Activated naive CD4-positive, alpha-beta T cell treated with anti-CD3 and anti-CD28 coated beads, Interleukin-2, amount 50 U/mL, for 72 hours (primary cell): ENCODE measurements at regions not wholly inside any gene's neighbourhood (a gene's known extent, or its start where the extent isn't known, plus 50 kb on each side); places are given as distances from the start of the nearest gene placed in this dataset.

Experiments
- ATAC-seq, 2 donors: fragments of 150-1000 bp; cut with Tn5 transposase; 2 replicates each; pipeline ENCODE4 v1.10.0; 2021; ENCODE audit warnings: mild to moderate bottlenecking in 2 of 2, moderate library complexity in 2 of 2
- DNase-seq, 2 donors: peaks; one replicate each; pipeline ENCODE4 v3.0.0; 2021 to 2022; ENCODE audit warnings: low spot score in 2 of 2
- H3K27ac Mint-ChIP-seq, 2 donors: one replicate each; pipeline ENCODE4 v1.8.0; 2022; ENCODE audit warnings: mild to moderate bottlenecking in 2 of 2, mixed read lengths in 2 of 2
- H3K36me3 Mint-ChIP-seq, 2 donors: one replicate each; pipeline ENCODE4 v1.8.0; 2022; ENCODE audit warnings: mixed read lengths in 2 of 2
- H3K9me3 Mint-ChIP-seq, 2 donors: one replicate each; pipeline ENCODE4 v1.8.0; 2022; ENCODE audit warnings: mixed read lengths in 2 of 2

- ATAC-seq (no peak), DNase-seq (no peak)
- Mint-ChIP-seq H3K27ac (no peak overlapping the region), H3K9me3 (no peaks in the 10 kb centered on the region), H3K36me3 (no peaks in the 10 kb centered on the region)
These were observed 490.4 kb upstream of the SEMA3A start for GRCh38 chr7:84684836-84685480.

GRCh38 chr7:84682543-84682942 is 488.0 kb upstream of the SEMA3A start:
- H3K9me3 Mint-ChIP-seq: no peaks in the 10 kb centered on the region
- no peak overlapping the region for H3K27ac Mint-ChIP-seq
- ATAC-seq (no peak), DNase-seq (no peak)
- H3K36me3 Mint-ChIP-seq: no peaks in the 10 kb centered on the region

GRCh38 chr7:84678841-84679240 is 484.3 kb upstream of the SEMA3A start:
- Mint-ChIP-seq H3K27ac (no peak overlapping the region), H3K36me3 (no peaks in the 10 kb centered on the region), H3K9me3 (no peaks in the 10 kb centered on the region)
- DNase-seq (no peak), ATAC-seq (no peak)

- no peak overlapping the region for H3K27ac Mint-ChIP-seq
- H3K36me3 Mint-ChIP-seq: no peaks in the 10 kb centered on the region
These were observed 482.6 kb upstream of the SEMA3A start for GRCh38 chr7:84677117-84677732.

GRCh38 chr7:84675633-84676034 is 481.0 kb upstream of the SEMA3A start:
- DNase-seq: no peak
- Mint-ChIP-seq H3K36me3 (no peaks in the 10 kb centered on the region), H3K9me3 (no peaks in the 10 kb centered on the region), H3K27ac (no peak overlapping the region)
- ATAC-seq: peak in 1 of 2 donors; percentile 58

More at GRCh38 chr7:84677117-84677732, 482.6 kb upstream of the SEMA3A start:
- DNase-seq (no peak), ATAC-seq (no peak)
- no peaks in the 10 kb centered on the region for H3K9me3 Mint-ChIP-seq

GRCh38 chr7:84674236-84674913 is 479.8 kb upstream of the SEMA3A start:
- peak in 1 of 2 donors; percentile 37 for ATAC-seq
- Mint-ChIP-seq H3K36me3 (no peaks in the 10 kb centered on the region), H3K9me3 (no peaks in the 10 kb centered on the region), H3K27ac (peak overlapping the region in 1 of 2 donors; percentile 10)
- no peak for DNase-seq

- DNase-seq: no peak
- Mint-ChIP-seq H3K27ac (no peak overlapping the region), H3K9me3 (no peaks in the 10 kb centered on the region), H3K36me3 (no peaks in the 10 kb centered on the region)
- ATAC-seq: no peak
These were observed 474.7 kb upstream of the SEMA3A start for GRCh38 chr7:84669177-84669732.

- no peak overlapping the region for H3K27ac Mint-ChIP-seq
These were observed 473.5 kb upstream of the SEMA3A start for GRCh38 chr7:84668116-84668515.

GRCh38 chr7:84666651-84667050 is 472.1 kb upstream of the SEMA3A start:
- Mint-ChIP-seq H3K27ac (no peak overlapping the region), H3K9me3 (no peaks in the 10 kb centered on the region), H3K36me3 (no peaks in the 10 kb centered on the region)
- no peak for ATAC-seq
- DNase-seq: no peak

More at GRCh38 chr7:84668116-84668515, 473.5 kb upstream of the SEMA3A start:
- ATAC-seq: no peak
- Mint-ChIP-seq H3K9me3 (no peaks in the 10 kb centered on the region), H3K36me3 (no peaks in the 10 kb centered on the region)
- no peak for DNase-seq

- no peak for ATAC-seq
- no peaks in the 10 kb centered on the region for H3K9me3 Mint-ChIP-seq
These were observed 470.8 kb upstream of the SEMA3A start for GRCh38 chr7:84665339-84665738.

GRCh38 chr7:84664626-84665025 is 470.0 kb upstream of the SEMA3A start:
- Mint-ChIP-seq H3K9me3 (no peaks in the 10 kb centered on the region), H3K36me3 (no peaks in the 10 kb centered on the region), H3K27ac (no peak overlapping the region)
- DNase-seq: no peak
- ATAC-seq: no peak

More at GRCh38 chr7:84665339-84665738, 470.8 kb upstream of the SEMA3A start:
- Mint-ChIP-seq H3K27ac (no peak overlapping the region), H3K36me3 (no peaks in the 10 kb centered on the region)
- DNase-seq: no peak

GRCh38 chr7:84663224-84663623 is 468.6 kb upstream of the SEMA3A start:
- H3K36me3 Mint-ChIP-seq: no peaks in the 10 kb centered on the region
- no peak overlapping the region for H3K27ac Mint-ChIP-seq
- H3K9me3 Mint-ChIP-seq: no peaks in the 10 kb centered on the region
- ATAC-seq (no peak), DNase-seq (no peak)

GRCh38 chr7:84658286-84658685 is 463.7 kb upstream of the SEMA3A start:
- no peak overlapping the region for H3K27ac Mint-ChIP-seq
- H3K9me3 Mint-ChIP-seq: no peaks in the 10 kb centered on the region
- ATAC-seq: no peak
- DNase-seq: no peak
- no peaks in the 10 kb centered on the region for H3K36me3 Mint-ChIP-seq

GRCh38 chr7:84654273-84654672 is 459.7 kb upstream of the SEMA3A start:
- Mint-ChIP-seq H3K36me3 (no peaks in the 10 kb centered on the region), H3K9me3 (no peaks in the 10 kb centered on the region), H3K27ac (no peak overlapping the region)
- ATAC-seq (no peak), DNase-seq (no peak)

- no peaks in the 10 kb centered on the region for H3K9me3 Mint-ChIP-seq
- no peak overlapping the region for H3K27ac Mint-ChIP-seq
- no peaks in the 10 kb centered on the region for H3K36me3 Mint-ChIP-seq
- no peak for ATAC-seq
- DNase-seq: no peak
These were observed 457.3 kb upstream of the SEMA3A start for GRCh38 chr7:84651876-84652275.

GRCh38 chr7:84647797-84648757 is 453.5 kb upstream of the SEMA3A start:
- ATAC-seq (no peak), DNase-seq (no peak)
- Mint-ChIP-seq H3K9me3 (no peaks in the 10 kb centered on the region), H3K27ac (no peak overlapping the region), H3K36me3 (no peaks in the 10 kb centered on the region)
